WTC11 (cell line): ENCODE measurements at regions not wholly inside any gene's neighbourhood (a gene's known extent, or its start where the extent isn't known, plus 50 kb on each side); places are given as distances from the start of the nearest gene placed in this dataset.

ENCODE experiments used
- ATAC-seq: fragments of 200-7000 bp; cut with Tn5 transposase; 2 replicates; pipeline ENCODE4 v1.10.0; 2021; ENCODE audit warnings: mild to moderate bottlenecking, moderate library complexity
- CTCF ChIA-PET: fragments of 300-600 bp; sonication (Branson Sonifier 250); formaldehyde crosslinking; loops from one replicate; lab custom pipeline; 2021; ENCODE audit warnings: antibody characterized with exemption; lab: Charles Lee
- POLR2A ChIA-PET: fragments of 350-600 bp; sonication (Branson Sonifier 250); formaldehyde crosslinking; loops from one replicate; lab custom pipeline; 2021; ENCODE audit warnings: antibody characterized with exemption; lab: Charles Lee
- DNase-seq: peaks from one replicate; pipeline ENCODE4 v3.0.0; 2021; ENCODE audit warnings: low spot score
- H3K27ac Mint-ChIP-seq: 2 replicates; pipeline ENCODE4 v1.8.0; 2021; ENCODE audit warnings: mixed read lengths
- H3K27me3 Mint-ChIP-seq: 2 replicates; pipeline ENCODE4 v1.8.0; 2021; ENCODE audit warnings: low read depth, mild to moderate bottlenecking, moderate library complexity, mixed read lengths
- H3K36me3 Mint-ChIP-seq: 2 replicates; pipeline ENCODE4 v1.8.0; 2021; ENCODE audit warnings: mixed read lengths
- H3K4me1 Mint-ChIP-seq: 2 replicates; pipeline ENCODE4 v1.8.0; 2022; ENCODE audit warnings: mixed read lengths
- H3K4me3 Mint-ChIP-seq: 2 replicates; pipeline ENCODE4 v1.8.0; 2021; ENCODE audit warnings: mild to moderate bottlenecking, moderate library complexity, mixed read lengths
- H3K9me3 Mint-ChIP-seq: 2 replicates; pipeline ENCODE4 v1.8.0; 2021; ENCODE audit warnings: mixed read lengths
- AR ChIP-seq: fragments of 250-450 bp; sonication (Bioruptor Pico); IDR thresholded peaks from 2 replicates; pipeline ENCODE4 v1.9.0; 2021; ENCODE audit warnings: mild to moderate bottlenecking
- CBFB ChIP-seq: sonication (generic); formaldehyde crosslinking; IDR thresholded peaks from 2 replicates; pipeline ENCODE4 v1.8.1; 2022; ENCODE audit warnings: mild to moderate bottlenecking, low read depth, missing genetic modification reagents
- CDX4 ChIP-seq: fragments of 250-450 bp; sonication (Bioruptor Pico); IDR thresholded peaks from 2 replicates; pipeline ENCODE4 v1.9.0; 2021; ENCODE audit warnings: moderate library complexity, mild to moderate bottlenecking, inconsistent platforms, borderline replicate concordance
- E2F5 ChIP-seq: sonication (generic); formaldehyde crosslinking; IDR thresholded peaks from 2 replicates; pipeline ENCODE4 v1.8.1; 2022; ENCODE audit warnings: mild to moderate bottlenecking, moderate library complexity, missing genetic modification reagents
- ELF4 ChIP-seq: sonication (generic); formaldehyde crosslinking; IDR thresholded peaks from 2 replicates; pipeline ENCODE4 v1.8.1; 2022; ENCODE audit warnings: low read depth, mild to moderate bottlenecking, moderate library complexity, missing genetic modification reagents
- FOXK1 ChIP-seq: sonication (generic); formaldehyde crosslinking; IDR thresholded peaks from 2 replicates; pipeline ENCODE4 v1.8.0; 2022; ENCODE audit warnings: mild to moderate bottlenecking, moderate library complexity, missing genetic modification reagents
- FOXP4 ChIP-seq: sonication (generic); formaldehyde crosslinking; IDR thresholded peaks from 2 replicates; pipeline ENCODE4 v1.8.0; 2022; ENCODE audit warnings: mild to moderate bottlenecking, missing genetic modification reagents
- TEAD4 ChIP-seq: sonication (generic); formaldehyde crosslinking; IDR thresholded peaks from 2 replicates; pipeline ENCODE4 v1.8.0; 2022; ENCODE audit warnings: mild to moderate bottlenecking, missing genetic modification reagents
- TP53 ChIP-seq: sonication (generic); formaldehyde crosslinking; IDR thresholded peaks from 2 replicates; pipeline ENCODE4 v1.8.1; 2023; ENCODE audit warnings: mild to moderate bottlenecking, missing genetic modification reagents
- ZNF138 ChIP-seq: sonication (generic); formaldehyde crosslinking; conservative IDR thresholded peaks from 2 replicates; pipeline ENCODE4 v1.8.1; 2022; ENCODE audit warnings: mild to moderate bottlenecking, moderate library complexity, missing genetic modification reagents
- ZNF425 ChIP-seq: fragments of 250-450 bp; sonication (Bioruptor Pico); conservative IDR thresholded peaks from 2 replicates; pipeline ENCODE4 v1.9.0; 2021; ENCODE audit warnings: mild to moderate bottlenecking
- ZNF532 ChIP-seq: fragments of 250-450 bp; sonication (Bioruptor Pico); IDR thresholded peaks from 2 replicates; pipeline ENCODE4 v1.9.0; 2021; ENCODE audit warnings: mild to moderate bottlenecking, borderline replicate concordance
- ZSCAN18 ChIP-seq: fragments of 250-450 bp; sonication (Bioruptor Pico); IDR thresholded peaks from 2 replicates; pipeline ENCODE4 v2.1.2; 2022; ENCODE audit warnings: mild to moderate bottlenecking, moderate library complexity

GRCh38 chr2:228840743-228841114 is 430.4 kb downstream of the PID1 start (continued):
- no peak for TF ChIP-seq ZNF532
- TF ChIP-seq, all 79 proteins: peak for 0

GRCh38 chr2:228840113-228840742 is 430.9 kb downstream of the PID1 start:
- Mint-ChIP-seq H3K4me3 (no peak overlapping the region), H3K9me3 (no peaks in the 10 kb centered on the region), H3K36me3 (no peaks in the 10 kb centered on the region), H3K27ac (no peak overlapping the region), H3K27me3 (no peaks in the 10 kb centered on the region), H3K4me1 (no peaks in the 10 kb centered on the region)
- POLR2A ChIA-PET = no interaction called here
- ATAC-seq (no peak), DNase-seq (no peak)
- CTCF ChIA-PET = no interaction called here
- no peak for TF ChIP-seq ZSCAN18 (CRISPR knock-in tag)

GRCh38 chr2:228839421-228839876 is 431.6 kb downstream of the PID1 start:
- DNase-seq = no peak
- Mint-ChIP-seq H3K27ac (no peak overlapping the region), H3K36me3 (no peaks in the 10 kb centered on the region), H3K4me1 (no peaks in the 10 kb centered on the region), H3K4me3 (no peak overlapping the region), H3K27me3 (no peaks in the 10 kb centered on the region), H3K9me3 (no peaks in the 10 kb centered on the region)
- ChIA-PET POLR2A (no interaction called here), CTCF (no interaction called here)
- TF ChIP-seq E2F5 = no peak
- no peak for TF ChIP-seq ZNF138
- TF ChIP-seq TP53 (CRISPR knock-in tag) = no peak
- no peak for TF ChIP-seq ELF4
- no peak for TF ChIP-seq CDX4 (CRISPR knock-in tag)
- no peak for TF ChIP-seq FOXP4 (CRISPR knock-in tag)
- TF ChIP-seq AR (CRISPR knock-in tag) = no peak
- no peak for TF ChIP-seq ZNF425 (CRISPR knock-in tag)
- TF ChIP-seq FOXK1 (CRISPR knock-in tag) = no peak
- TF ChIP-seq CBFB (CRISPR knock-in tag) = no peak
- no peak for TF ChIP-seq TEAD4 (CRISPR knock-in tag)
- no peak for ATAC-seq
